GM18909 (cell line): ENCODE measurements at regions not wholly inside any gene's neighbourhood (a gene's known extent, or its start where the extent isn't known, plus 50 kb on each side); places are given as distances from the start of the nearest gene placed in this dataset.

Experiments
- ATAC-seq: cut with Tn5 transposase; IDR thresholded peaks from one replicate; pipeline ENCODE4 v1.9.1; 2021; ENCODE audit warnings: mild to moderate bottlenecking; ENCODE audit not compliant: unreplicated experiment, poor library complexity

DNA sequence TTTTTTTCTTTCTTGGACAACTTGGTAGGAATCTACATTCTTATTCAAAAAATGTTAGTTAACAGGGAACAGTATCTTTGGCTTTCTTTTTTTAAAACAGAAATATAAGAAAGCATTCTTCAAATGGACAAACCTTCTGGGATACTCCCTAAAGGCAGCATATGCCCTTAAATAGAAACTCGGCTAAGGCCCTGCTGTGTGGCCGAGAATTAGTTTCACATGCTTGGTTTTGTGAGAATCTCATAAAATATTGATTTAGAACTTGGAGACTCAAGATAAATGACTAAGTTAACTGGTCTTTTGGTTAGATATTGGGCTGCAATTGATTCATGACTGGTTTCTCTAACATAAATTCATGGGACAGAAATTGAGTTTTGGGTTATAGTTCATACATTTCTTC is 359.9 kb upstream of the XYLT1 start:
- no peak for ATAC-seq

DNA sequence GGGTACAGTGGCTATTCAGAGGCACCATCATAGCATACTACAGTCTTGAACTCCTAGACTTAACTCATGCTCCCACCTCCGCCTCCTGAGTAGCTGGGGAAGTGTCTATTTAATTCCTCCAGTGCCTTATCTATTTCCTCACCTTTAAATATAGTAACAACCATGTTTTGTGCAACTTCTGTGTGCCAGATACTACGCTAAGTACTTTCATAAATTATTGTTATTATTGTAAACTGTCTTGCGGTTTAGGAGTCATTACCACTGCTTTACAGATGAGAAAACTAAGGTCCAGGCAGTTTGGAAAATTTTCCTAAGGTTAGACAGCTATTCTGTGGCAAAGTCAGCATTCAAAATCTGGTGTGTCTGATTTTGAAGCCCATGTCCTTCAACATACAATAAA is 359.1 kb upstream of the XYLT1 start:
- no peak for ATAC-seq

DNA sequence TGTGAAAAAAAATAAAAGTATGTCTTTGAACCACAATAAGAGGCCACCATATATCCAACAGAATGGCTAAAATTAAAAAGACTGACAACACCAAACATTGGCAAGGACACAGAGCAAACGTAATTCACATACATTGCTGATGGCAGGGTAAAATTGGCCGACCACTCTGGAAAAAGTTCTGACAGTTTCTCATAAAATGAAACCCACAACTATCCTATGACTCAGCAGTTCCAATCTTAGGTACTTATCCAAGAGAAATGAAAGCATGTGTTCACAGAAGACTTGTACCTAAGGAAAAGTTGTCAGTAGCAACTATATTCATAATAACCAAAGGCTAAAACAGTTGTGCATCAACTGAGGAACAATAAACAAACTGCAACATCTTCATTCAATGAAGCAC is 357.3 kb upstream of the XYLT1 start:
- no peak for ATAC-seq

DNA sequence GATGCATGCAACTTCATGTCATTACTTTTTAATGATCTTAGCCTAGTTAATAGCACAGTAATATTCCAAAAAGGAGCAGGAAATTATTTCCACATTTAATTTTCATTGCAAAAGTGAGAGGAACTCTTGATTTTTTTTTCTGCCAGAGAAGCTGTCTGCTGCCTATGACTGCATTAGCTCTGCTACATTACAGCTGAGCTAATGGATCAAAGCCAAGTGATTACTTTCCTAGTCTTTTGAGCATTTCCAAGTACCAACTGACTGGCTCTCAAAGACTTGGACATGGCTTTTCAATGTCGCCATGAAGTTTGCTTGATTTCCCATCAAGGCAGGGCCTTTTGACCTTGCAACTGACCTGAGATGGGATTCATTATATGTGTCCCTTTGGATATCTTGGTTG is 356.6 kb upstream of the XYLT1 start:
- no peak for ATAC-seq

DNA sequence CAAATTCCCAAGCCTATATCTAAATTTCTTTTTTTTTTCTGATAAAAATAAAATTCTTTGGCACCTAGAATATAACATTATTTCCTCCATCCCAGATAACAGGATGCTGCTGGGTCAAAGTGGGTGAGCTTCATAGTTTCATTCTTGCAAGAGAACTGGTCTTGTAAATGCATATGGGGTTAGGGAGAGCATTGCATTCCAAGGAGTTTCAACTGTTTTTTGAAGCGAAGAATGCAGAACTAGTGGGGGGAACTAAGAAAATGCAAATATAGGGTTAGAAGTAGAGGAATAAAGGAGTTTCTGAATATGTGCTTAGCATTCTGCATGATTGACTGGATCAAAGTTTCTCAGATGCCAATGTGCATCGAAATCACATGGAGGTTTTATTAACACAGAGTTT is 347.2 kb upstream of the XYLT1 start:
- no peak for ATAC-seq

DNA sequence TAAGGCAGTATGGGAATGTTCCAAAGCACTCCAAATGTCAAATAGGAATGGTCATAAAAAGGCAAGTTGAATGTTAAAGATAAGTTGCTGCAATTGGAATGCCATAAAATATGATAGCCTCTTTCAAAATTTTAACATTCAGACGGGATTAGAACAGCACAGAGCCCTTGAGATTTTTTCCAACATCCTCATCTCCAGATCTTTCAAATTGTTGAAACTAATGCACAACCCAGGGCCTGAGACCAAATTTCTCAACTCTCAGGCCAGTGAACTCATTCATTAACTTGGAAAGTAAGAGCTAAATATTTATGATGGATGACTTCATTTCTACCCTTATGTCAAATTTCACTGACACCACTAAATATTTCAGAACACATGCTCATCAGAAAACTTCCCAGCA is 346.5 kb upstream of the XYLT1 start:
- ATAC-seq, result no peak

DNA sequence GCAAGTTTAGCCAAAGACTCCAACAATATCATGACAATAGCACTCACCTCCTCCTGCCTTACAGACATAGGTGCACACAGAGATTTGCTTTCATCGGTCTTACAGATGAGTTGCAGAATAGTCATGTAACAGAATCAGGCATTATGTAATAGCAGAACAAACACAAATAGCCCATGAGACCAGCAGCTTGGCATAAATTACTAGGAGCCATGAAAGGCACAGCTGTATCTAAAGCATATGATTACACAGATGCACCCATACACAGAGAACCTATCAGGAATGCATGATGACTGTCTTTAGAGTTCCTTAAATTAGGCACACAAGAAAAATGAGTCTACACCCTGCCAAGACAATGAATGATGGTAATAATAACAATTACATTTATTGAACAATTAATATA is 342.0 kb upstream of the XYLT1 start:
- no peak for ATAC-seq

DNA sequence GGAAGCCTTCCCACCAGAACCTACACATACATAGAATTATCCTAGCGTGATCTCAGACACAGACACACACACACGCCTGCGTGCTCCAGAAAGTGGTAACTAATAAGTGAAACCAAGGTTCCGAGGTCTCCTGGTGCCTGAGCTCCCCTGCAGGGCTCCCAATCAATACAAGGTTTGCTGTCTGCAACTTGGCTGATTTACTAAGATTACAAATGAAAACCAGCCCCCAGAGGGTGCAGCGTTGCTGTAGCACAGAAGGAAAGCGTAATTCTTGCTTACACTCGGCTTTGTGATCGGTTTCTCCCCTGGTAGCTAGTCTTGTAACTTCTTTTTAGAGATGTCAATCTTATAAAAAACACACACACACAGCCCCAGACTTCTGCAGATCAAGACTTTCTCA is 334.1 kb upstream of the XYLT1 start:
- ATAC-seq, result no peak

DNA sequence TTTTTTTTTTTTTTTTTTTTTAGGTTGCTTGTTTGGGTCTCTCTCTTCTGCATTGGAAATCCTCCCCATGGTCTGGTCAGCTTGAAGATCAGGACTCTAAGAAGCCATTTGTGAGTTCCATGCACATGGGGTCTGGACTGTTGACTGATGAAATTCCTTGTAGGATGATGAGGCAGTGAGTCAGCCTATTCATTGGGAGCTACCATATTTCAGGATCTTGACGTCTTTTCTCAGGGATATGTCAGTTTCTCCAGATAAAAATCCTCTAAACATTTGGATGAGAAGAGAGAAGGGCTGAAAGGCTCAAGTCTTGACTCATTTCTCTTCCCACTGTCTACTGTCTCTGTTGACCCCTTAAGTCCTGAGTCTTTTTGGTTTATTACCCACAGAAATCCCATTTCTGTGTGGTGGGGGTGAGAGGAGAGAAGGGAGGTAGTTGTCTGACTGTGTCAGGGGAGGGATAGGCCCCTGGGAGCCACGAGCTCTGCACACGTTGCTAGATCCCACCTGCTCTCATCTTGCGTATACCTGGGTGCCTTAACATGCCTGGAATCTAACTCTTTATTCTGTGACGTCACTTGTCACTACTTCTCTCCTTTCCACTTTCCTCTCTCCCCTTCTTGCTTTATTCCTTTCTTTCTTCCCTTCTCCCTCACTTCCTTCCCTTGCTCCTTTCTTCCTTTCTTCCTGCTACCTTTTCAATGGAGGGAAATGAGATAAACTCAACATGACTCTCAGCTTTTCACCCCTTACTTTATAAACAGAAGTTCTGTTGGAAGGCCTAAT is 333.1 kb upstream of the XYLT1 start:
- ATAC-seq, result no peak

DNA sequence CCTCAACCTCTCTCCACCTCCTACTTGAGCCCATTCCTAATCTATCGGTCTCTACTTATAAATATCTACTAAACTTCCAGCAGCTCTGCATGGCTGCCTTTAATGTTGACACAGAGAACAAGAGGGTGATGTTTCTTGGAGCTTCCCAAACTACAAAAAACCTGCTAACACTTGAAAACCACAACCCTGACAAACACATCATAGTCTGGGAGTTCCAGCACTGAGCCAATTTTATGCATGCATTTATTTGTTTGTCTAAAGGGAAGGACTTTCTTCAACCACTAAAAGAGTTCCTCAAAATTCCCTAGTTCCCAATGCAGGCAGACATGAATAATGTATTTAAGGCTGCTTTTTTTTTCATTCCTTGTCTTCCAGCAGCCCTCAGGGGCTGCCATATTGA is 331.8 kb upstream of the XYLT1 start:
- no peak for ATAC-seq

DNA sequence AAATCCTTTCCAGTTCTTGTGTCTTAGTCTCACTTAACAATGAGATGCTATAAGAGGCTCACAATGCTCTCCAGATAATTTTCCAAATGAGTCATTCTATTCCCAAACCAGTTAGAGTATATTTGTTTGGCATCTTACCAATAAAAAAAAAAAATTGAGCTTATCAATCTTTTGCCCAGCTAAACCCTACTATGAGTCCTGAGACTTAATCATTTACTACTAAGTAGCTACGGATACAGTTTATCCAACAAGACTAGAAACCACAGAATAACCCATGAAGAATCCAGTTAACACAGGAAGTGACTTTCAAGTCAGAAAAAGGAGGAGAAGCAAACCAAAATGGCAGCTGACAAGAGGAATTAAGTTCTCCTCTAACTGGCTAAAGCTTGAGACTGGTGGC is 330.3 kb upstream of the XYLT1 start:
- ATAC-seq, result no peak

DNA sequence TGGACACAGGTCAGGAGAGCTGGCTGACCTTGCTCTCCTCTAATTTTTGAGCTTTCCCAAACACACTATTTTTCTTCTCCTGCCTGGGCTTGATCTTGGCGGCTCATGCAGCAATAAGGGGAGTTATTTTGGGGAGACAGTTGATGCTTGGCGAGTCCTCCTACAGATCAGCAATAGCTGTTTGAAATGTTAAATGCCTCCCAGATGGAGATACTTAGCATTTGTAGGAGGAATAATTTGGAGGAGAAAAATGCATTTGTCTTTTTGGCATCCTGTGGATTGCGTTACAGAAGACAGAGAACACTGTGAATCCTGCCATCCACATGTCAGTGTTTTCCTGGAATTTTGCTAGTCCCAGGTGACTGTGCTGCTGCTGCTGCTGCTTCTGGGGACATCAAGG is 328.0 kb upstream of the XYLT1 start:
- no peak for ATAC-seq

DNA sequence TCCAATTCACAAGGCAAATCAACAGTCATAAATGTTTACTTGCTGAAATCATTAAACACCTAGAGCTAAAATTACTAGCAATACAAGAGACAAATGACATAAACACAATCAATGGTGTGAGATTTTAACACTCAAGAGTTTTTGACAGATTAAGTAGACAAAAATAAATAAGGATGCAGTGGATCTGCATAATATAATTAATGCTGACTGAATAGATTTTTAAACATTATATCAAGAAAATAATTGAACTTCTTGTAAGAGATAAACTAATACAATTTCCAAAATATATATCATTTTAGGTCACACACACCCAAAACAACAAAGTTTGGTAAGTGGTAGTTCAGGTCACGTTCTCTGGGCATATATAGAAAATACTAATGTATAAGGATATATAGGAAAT is 322.6 kb upstream of the XYLT1 start:
- ATAC-seq, result no peak

DNA sequence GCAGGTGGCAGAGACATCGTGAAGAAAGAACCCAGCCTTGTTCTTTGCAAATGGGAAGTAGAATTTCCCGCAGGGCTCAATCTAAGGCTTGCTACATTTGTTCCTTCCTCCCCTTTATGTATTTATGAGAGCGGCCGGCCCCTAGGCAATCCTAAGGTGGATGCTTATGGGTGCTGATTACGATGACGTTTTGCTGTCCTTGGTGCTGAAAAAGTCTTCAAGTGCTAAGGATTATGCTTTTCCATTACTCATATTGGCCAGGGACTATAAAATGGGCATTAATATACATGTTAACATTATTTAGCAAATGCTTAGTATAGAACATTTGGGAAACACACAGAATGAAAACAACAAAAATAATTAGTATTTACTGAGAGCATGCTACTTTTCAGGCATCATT is 313.3 kb upstream of the XYLT1 start:
- ATAC-seq, result no peak

DNA sequence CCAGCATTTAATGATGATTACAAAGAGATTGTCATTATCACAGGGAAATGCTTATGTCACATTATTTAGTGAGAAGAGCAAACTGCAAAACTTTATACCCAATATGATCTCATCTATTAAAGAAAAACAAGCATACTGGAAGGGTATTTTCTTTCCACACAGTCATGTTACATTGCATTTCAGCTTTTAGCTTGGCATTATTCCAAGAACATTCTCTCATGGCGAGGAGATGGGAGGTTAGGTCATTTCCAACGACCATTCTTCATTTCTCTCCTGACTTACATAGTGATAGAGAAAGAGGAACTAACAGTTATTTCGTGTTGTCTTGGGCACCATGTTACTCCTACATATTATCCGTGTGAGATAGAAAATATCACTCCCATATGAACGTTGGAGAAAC is 309.4 kb upstream of the XYLT1 start:
- no peak for ATAC-seq

DNA sequence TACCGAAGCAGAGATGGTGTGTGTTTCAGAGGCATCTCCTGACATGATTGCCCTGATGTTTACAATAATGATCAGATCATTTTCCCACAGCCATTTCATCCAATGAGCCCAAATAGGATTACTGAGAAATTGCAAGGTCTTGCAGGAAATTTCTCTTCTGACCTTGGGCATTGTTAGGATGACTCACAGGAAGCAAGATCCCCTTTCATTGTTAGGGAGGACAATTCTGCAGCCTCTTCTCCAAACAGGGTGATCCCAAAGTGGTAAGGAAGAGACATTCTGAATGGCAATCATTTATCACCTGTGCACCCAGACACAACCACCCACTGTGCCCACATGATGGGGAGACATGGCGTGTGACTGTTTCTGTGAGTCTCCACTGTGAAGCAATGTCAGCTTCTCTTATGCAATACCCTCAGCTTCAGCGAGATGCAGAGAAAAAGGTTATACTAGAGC is 306.7 kb upstream of the XYLT1 start:
- ATAC-seq, result no peak

DNA sequence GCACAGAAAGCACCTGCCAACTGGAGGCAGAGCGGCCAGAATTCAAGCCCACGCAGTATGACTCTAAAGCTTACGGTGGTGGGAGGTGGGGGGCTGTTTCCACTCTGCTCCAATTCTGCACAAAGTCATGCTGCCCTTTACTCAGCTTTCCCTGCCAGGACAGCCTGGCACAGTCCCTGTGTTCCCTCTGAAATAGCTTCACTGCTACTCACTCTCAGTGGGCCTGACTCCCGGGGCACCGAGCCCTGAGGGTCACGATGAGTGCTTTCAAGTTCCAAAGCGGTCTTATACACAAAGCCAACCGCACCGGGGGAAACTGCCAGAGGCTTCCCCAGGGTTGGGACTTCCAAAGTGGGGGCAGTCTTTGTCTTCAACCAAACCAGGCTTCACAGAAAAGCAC is 306.1 kb upstream of the XYLT1 start:
- ATAC-seq, result no peak

DNA sequence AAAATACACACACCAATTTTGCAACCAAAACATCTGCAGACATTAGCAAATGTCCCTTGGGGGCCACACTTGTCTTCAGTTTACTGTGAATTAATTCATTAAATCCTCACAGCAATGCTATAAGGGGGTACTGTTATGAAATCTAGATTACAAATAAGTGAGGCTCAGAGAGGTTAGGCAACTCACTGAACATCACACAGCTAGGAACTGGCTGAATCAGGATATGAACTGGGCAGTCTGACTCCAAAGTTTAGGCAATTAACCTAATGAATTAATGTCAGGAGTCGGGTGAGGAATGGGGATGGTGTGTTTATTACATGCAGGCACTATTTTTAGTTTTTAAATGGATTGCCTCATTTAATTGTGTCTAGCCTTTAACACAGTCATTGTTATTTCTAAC is 305.7 kb upstream of the XYLT1 start:
- no peak for ATAC-seq

DNA sequence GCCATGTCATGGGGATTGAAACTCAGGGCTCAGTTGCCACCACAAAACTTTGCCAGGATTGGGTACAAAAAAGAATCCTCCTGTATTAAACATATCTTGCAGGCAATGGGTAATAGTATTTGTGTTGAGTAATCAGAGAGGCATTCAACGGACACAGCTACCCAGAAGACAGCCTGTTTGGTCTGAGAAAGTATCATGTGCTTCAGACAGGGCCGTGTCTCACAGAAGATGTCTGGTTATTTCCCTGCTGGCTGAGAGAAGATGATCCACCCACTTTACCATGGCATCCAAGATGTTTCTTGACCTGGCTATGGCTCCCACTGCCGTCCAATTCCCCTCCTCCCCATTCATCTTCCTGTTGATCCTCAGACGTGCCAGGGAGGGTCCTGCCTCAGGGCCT is 304.3 kb upstream of the XYLT1 start:
- no peak for ATAC-seq

DNA sequence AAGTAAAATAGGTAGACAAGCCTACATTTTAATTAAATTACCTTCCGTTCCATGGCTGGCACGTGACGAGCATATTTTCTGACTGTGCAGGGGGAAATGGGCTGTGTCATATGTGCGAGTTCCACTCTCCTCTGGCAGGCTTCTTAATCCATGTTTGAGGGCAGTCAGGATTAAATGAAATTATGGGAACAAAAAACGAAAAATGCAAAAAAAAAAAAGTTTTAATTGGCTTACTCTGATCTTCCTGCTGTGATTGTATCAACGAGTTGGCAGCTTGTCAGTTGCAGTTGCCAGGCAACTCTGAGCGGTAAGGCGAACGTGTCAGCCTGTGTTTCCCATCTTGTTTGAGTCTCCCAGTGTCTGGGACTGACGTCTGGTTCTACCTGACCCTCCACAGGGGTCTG is 302.9 kb upstream of the XYLT1 start:
- no peak for ATAC-seq

DNA sequence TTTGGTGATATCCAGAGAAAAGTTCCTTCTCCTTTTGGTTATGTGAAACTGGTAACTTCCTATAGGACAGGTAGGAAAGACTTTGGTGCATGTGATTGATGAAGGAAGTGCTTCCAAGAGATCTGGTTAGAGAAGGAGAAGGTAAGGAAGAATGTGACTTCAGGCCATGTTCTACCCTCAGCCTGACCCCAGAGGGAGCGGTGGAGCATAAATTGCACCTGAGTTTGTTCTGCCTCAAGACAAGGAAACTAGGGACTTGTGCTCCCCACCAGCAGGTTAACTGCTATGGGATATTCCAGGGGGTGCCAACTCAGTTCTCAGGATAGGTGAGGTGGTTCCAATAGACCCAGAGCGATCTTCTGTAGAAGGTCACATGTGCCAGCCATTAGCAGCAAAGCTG is 299.3 kb upstream of the XYLT1 start:
- ATAC-seq, result no peak

DNA sequence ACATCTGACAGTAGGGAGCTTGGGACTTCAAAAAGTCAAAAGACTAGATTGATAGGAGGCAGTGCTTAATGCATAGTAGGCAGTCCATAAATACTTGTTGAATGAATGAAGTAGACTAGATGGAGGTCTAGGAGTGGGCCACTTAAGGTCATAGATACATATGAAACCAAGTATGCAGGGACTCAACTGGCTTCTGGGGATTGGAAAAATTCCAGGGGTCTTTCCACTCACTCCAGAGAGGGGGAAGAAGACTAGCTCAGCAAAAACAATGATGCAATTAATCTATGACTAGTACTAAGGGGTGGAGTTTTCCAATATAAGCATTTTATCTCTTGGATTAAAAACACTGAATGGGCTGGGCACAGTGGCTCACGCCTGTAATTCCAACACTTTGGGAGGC is 298.3 kb upstream of the XYLT1 start:
- ATAC-seq, result no peak

DNA sequence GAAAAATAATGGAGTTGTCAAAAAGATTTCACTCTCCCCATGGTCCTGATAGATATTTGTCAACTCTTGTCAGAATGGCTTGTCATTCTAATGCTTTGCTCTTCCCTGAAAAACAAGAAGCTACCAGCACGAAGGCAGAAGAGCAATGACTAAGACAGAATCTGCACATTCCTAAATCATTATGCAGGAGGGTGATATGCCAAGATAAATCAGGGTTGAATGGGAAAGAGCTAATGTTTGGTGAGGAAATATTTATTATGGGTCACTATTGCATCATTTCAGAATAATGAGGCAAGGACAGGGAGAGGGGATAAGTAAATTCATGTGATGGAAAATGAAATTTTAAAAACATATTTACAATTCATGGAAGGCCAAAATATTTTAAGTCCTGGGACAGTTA is 297.5 kb upstream of the XYLT1 start:
- no peak for ATAC-seq
